GM21825 (cell line): ENCODE measurements at regions not wholly inside any gene's neighbourhood (a gene's known extent, or its start where the extent isn't known, plus 50 kb on each side); places are given as distances from the start of the nearest gene placed in this dataset.

Experiments used
- ATAC-seq: cut with Tn5 transposase; IDR thresholded peaks from one replicate; pipeline ENCODE4 v1.9.1; 2021; ENCODE audit warnings: mild to moderate bottlenecking, moderate library complexity; ENCODE audit not compliant: unreplicated experiment

DNA sequence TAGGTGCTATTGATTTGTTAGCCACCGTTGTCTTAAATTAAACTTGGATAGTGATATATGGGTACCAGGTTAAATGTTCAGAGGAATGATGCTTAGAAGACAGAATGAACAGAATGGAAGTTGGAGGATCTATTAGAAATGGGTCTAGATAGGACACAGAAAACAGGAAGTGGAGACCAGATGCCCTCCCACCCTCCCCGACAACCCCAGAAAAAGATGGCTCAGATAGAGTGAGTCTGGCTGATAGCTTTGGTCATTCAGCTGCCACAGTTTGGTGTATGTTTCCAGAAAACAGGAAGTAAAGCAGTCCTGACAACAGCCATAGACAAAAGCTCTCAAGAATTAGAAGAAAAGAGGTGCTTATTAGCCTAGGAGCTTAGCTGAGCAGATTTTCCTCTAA is 71.5 kb upstream of the DSG1 start:
- ATAC-seq, result no peak

GRCh38 chr18:31247574-31248199 is 70.3 kb upstream of the DSG1 start:
- no peak for ATAC-seq

- no peak for ATAC-seq
These were observed 69.0 kb upstream of the DSG1 start for GRCh38 chr18:31248783-31249521.

GRCh38 chr18:31250902-31251301 is 67.1 kb upstream of the DSG1 start:
- ATAC-seq, result no peak

GRCh38 chr18:31252522-31252921 is 65.4 kb upstream of the DSG1 start:
- no peak for ATAC-seq

DNA sequence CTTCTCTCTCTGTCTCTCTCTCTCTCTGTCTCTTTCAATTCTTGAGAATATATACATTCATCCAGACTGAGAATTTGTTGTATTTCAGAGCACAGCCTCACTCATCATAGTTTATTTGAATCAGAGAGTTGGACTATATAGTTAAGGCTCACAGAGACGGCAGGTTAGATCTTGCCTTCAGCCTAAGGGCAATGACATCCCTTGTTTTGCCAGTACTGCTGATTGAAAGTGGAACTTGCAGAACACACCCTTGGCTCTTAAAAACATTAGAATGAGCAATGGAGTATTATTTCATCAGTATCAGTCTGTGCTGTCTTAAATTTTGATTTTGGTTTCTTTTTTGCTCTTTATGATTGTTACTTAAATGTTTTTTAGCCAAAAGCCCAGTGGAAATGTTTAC is 62.0 kb upstream of the DSG1 start:
- ATAC-seq, result no peak

DNA sequence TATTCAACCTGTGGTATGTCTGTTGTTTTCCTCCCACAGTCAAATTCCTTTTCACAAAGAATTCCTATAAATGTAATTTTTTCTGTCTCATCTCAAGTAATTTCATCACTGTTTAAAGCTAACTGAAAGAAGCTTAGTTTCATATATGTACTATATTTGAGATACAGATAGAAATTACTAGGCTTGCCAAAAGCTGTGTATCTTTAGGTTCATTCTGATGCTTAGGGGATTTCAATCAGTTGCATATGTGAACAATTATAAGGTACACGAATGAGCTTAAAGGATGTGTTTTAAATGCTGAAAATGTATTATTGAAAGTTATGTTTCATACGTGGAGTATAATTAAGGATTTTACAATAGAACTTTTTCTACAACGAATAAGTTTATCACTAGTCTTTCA is 59.2 kb upstream of the DSG1 start:
- ATAC-seq, result no peak

DNA sequence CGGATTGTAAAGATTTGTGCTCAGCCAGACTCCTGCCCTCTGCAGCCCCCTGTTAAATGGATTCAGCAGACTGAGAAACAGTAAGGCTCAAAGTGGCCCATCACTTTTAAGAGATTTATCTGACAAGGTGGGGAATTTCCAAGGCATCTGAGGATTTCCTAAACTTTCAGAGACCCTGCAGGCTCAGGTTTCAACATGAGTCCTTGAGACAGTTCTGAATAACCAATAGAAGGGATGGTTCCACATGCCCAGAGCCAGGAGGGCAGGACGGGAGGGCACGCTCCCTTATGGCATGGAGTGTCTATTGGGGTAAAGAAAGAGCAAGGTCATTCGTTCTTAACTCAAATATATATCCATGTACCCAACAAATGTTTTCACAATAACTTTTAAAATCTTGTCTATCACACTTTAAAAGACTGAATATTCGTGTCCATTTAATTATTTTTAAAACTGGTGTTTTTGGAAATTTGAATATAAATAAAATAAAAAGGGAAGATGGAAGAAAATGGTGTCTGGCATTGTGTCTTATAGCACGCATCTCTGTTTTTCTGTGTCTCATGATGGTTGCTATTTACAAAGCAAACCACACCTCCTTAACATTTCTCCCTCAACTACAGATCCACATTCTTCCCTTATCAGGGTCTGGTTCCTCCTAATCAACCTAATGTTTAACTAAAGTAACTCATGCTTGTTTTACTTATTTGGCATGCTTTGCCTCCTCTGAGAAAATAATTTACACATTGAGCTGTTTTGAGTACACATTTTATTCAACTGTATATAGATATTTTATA is 56.0 kb upstream of the DSG1 start:
- ATAC-seq, result no peak

- peak; percentile 75 for ATAC-seq
These were observed 50.0 kb upstream of the DSG1 start for GRCh38 chr18:31267823-31268481.
